ENCODE measurements at regions not wholly inside any gene's neighbourhood (a gene's known extent, or its start where the extent isn't known, plus 50 kb on each side); places are given as distances from the start of the nearest gene placed in this dataset.

DNA sequence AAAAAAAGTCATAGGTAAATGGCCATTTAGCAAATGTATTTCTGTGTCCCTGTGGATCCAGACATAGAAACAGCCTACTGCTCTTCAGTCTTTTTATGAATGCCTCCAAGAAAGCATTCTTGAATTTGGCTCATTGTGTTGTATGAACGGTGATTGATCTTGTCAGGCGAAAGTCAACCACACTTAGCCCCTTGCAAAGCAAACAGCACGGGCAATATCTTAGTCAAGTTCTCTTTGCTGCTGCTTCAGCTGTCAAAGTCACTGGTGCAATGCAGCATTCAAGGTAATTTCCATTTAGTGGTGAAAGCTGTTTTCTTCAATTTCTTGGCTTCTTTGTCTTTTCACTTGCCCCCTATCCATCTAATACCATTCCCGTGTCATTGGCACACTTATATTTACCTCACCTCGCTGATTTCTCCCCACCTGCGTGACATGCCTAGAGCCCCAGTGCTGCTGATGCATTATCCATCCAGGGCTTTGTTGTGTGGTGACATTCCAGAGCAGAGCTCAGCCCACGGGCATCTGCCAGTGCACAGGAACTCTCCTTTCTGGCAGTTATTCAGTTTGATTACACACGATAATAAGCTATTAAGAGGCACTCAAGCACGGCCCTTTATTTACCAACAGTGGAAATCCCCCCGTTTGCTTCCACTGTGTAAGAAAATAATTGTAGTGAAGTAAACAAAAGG lies 362.3 kb upstream of the NOVA1 start:
- no peaks in the 10 kb centered on the region for H3K36me3 ChIP-seq
- WGBS, 2 donors = 24 to 33% methylated on average over 10 of the region's 10 CpGs
- H3K27me3 ChIP-seq = no peaks in the 10 kb centered on the region
- peak in 1 of 2 donors; percentile 8 for DNase-seq
- no peak overlapping the region for H3K27ac ChIP-seq
- intact Hi-C loops (cut with DNase I) = no loop called here
- TF ChIP-seq, protein P1, sequence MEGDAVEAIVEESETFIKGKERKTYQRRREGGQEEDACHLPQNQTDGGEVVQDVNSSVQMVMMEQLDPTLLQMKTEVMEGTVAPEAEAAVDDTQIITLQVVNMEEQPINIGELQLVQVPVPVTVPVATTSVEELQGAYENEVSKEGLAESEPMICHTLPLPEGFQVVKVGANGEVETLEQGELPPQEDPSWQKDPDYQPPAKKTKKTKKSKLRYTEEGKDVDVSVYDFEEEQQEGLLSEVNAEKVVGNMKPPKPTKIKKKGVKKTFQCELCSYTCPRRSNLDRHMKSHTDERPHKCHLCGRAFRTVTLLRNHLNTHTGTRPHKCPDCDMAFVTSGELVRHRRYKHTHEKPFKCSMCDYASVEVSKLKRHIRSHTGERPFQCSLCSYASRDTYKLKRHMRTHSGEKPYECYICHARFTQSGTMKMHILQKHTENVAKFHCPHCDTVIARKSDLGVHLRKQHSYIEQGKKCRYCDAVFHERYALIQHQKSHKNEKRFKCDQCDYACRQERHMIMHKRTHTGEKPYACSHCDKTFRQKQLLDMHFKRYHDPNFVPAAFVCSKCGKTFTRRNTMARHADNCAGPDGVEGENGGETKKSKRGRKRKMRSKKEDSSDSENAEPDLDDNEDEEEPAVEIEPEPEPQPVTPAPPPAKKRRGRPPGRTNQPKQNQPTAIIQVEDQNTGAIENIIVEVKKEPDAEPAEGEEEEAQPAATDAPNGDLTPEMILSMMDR (IDR thresholded peaks at IDR 0.05) = no peak
- no peak for TF ChIP-seq POLR2A (IDR thresholded peaks at IDR 0.05)
- no peak overlapping the region for H3K4me3 ChIP-seq (replicated peaks in 1 of 3)
- no peaks in the 10 kb centered on the region for H3K4me1 ChIP-seq
- H3K9me3 ChIP-seq = no peaks in the 10 kb centered on the region

DNA sequence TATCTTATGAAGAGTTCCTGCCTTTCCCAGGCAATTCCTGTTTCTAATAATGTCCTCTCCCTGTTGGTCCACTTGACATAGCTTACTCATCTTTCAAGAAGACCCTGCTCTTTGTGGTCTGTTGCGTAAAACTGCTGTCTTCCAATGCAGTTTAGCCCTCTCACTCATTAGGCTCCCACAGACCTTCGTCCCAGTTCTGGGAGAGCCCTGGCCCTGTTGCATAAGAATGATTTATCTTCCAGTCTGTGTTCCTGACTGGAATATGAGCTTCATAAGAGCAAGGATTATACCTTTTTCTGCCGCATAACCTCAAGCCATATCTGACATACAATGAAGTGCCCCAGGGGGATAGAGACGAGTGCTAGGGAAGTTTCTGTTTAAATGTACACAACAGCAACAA lies 365.9 kb upstream of the NOVA1 start:
- no peak overlapping the region for H3K4me3 ChIP-seq (replicated peaks in 1 of 3)
- H3K9me3 ChIP-seq = no peaks in the 10 kb centered on the region
- WGBS, 2 donors = 70% methylated on average over 4 of the region's 4 CpGs
- H3K4me1 ChIP-seq = no peaks in the 10 kb centered on the region
- no peak overlapping the region for H3K27ac ChIP-seq
- TF ChIP-seq, protein P1 (IDR thresholded peaks at IDR 0.05) = no peak
- no peak for TF ChIP-seq POLR2A (IDR thresholded peaks at IDR 0.05)
- no peaks in the 10 kb centered on the region for H3K36me3 ChIP-seq
- intact Hi-C loops (cut with DNase I) = no loop called here
- H3K27me3 ChIP-seq = no peaks in the 10 kb centered on the region
- DNase-seq = no peak

GRCh38 chr14:26965490-26965889 lies 367.7 kb upstream of the NOVA1 start:
- Histone ChIP-seq H3K4me3 (replicated peaks in 1 of 3) (no peak overlapping the region), H3K9me3 (no peaks in the 10 kb centered on the region), H3K27me3 (no peaks in the 10 kb centered on the region), H3K36me3 (no peaks in the 10 kb centered on the region), H3K4me1 (no peaks in the 10 kb centered on the region), H3K27ac (no peak overlapping the region)
- DNase-seq = no peak
- WGBS, 2 donors = 76% methylated on average over 7 of the region's 7 CpGs
- intact Hi-C loops (cut with DNase I) = no loop called here
- TF ChIP-seq, protein P1 (IDR thresholded peaks at IDR 0.05) = no peak
- TF ChIP-seq POLR2A (IDR thresholded peaks at IDR 0.05) = no peak

DNA sequence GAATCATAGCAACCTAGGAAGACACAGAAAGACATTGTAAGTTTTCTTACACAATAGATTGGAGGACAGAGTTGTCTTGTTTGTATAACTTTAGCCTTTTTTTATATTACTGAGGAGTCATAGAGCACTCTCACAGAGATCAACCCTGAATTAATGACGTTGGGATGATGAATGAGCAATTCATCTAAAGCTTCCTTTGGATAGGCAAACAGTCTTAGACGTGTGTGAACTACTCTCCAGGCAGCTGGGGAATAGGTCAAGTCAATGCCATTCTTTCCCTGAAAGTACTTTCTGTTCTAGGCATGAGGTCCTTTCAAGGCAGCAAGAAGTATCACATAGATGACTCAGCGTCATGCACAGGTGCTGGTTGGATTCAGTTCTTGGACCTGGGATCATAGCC lies 369.1 kb upstream of the NOVA1 start:
- peak in 1 of 2 donors; percentile 6 for DNase-seq
- 42 to 43% methylated on average over 3 of the region's 3 CpGs for WGBS, 2 donors
- H3K27ac ChIP-seq = no peak overlapping the region
- no peaks in the 10 kb centered on the region for H3K27me3 ChIP-seq
- H3K36me3 ChIP-seq = no peaks in the 10 kb centered on the region
- intact Hi-C loops (cut with DNase I) = no loop called here
- TF ChIP-seq, protein P1 (IDR thresholded peaks at IDR 0.05) = no peak
- TF ChIP-seq POLR2A (IDR thresholded peaks at IDR 0.05) = no peak
- no peak overlapping the region for H3K4me3 ChIP-seq (replicated peaks in 1 of 3)
- no peaks in the 10 kb centered on the region for H3K9me3 ChIP-seq
- no peaks in the 10 kb centered on the region for H3K4me1 ChIP-seq

DNA sequence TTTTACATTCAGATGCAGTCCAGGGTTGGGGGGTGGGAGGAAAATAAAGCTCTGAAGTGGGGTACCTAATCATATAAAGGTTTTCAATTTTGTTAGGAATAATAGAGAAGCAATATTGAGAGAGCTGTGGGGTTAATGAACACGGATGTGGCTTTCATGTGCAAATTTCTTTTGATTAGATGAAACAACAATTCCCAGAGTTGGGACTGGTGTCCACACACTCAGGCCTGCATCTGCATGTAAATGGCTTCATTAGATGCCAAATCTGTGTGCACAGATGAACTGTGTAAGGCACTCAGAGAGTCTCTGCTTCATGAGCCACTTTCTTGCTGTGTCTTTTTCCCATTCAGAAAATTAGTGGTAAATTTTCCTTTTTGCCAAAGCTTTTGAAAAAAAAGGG lies 377.1 kb upstream of the NOVA1 start:
- TF ChIP-seq, protein P1 (IDR thresholded peaks at IDR 0.05) = no peak
- TF ChIP-seq POLR2A (IDR thresholded peaks at IDR 0.05) = no peak
- Histone ChIP-seq H3K36me3 (no peaks in the 10 kb centered on the region), H3K4me1 (no peaks in the 10 kb centered on the region), H3K27me3 (no peaks in the 10 kb centered on the region), H3K4me3 (replicated peaks in 1 of 3) (no peak overlapping the region), H3K9me3 (no peaks in the 10 kb centered on the region), H3K27ac (no peak overlapping the region)
- DNase-seq = no peak
- 68 to 75% methylated on average over 1 of the region's 1 CpG for WGBS, 2 donors
- intact Hi-C loops (cut with DNase I) = no loop called here

Measured in thyroid gland (tissue), 4 donors.